GM19035 (cell line): ENCODE measurements at regions not wholly inside any gene's neighbourhood (a gene's known extent, or its start where the extent isn't known, plus 50 kb on each side); places are given as distances from the start of the nearest gene placed in this dataset.

Source experiments
- ATAC-seq: cut with Tn5 transposase; IDR thresholded peaks from one replicate; pipeline ENCODE4 v1.9.1; 2021; ENCODE audit not compliant: unreplicated experiment

- no peak for ATAC-seq
Observed at GRCh38 chr1:5435414-5435813, 556.8 kb downstream of the NPHP4 start.

DNA sequence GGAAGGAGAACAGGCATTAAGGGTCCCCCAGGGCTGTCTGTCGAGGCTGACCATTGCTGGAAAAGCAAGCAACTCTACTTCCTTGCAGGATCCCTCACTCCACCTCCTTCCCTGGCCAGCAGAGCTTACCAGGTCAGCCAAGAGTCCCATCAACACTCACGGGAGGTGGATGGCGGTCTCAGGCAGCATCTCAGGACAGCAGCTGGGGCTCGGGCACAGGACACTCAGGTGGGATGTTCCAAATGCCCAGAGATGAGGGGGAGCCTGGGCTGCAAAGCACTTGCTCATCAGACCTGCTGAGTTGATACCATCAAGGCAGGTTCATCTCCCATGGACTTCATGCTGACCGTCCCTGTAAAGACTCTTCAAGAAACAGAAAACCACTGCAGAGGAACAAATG is 559.8 kb downstream of the NPHP4 start:
- no peak for ATAC-seq

DNA sequence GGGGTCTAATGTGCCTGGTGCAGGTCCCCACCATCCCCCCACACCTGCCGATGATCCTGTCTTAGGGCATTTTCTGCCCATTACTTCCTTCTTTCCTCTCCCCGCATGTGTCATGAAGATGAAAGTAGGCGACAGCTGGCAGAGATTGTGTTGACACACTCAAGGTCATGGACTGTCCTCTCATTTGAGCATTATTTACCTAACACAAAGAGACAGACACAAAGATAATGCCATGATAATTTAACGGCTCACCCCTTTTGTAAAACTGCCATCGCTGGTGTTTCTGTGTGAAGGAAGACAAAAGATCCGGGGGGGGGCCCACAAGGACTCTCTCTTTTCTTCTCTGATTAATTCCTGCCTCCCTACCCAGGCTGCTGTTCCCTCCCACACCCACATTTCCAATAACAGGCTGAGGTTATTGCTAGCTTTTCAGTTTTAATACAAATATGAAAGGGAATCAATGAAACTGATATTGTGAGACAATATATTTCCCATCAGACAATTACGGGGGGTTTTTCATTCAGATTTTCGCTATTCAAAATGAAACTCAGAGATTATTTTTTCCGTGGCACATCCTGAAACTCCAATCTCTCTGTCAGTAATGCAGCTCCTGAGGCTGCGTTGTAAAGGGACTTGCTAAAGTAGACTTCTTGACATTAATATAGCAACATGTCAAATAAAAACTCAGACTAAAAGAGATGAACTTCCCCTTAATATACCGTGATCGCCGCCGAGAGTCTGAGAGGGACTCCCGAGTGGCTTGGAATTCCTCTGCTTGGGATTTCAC is 561.1 kb downstream of the NPHP4 start:
- no peak for ATAC-seq

DNA sequence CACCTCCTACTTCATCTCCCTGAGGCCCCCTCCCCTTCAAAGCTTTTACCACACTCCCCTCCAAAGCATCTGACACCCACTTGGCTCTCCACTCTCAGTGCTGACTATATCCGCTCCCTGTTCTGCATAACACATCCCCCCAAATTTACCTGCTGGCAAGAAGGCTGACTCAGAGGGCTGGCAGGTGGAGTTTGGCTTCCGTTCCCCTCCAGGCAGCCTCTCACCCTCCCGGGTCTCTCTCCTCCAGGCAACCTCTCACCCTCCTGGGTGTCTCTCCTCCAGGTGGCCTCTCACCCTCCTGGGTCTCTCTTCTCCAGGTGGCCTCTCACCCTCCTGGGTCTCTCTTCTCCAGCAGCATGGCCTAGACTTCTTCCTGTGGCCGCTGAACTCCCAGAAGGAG is 562.1 kb downstream of the NPHP4 start:
- no peak for ATAC-seq

GRCh38 chr1:5428351-5428750 is 563.9 kb downstream of the NPHP4 start:
- no peak for ATAC-seq

DNA sequence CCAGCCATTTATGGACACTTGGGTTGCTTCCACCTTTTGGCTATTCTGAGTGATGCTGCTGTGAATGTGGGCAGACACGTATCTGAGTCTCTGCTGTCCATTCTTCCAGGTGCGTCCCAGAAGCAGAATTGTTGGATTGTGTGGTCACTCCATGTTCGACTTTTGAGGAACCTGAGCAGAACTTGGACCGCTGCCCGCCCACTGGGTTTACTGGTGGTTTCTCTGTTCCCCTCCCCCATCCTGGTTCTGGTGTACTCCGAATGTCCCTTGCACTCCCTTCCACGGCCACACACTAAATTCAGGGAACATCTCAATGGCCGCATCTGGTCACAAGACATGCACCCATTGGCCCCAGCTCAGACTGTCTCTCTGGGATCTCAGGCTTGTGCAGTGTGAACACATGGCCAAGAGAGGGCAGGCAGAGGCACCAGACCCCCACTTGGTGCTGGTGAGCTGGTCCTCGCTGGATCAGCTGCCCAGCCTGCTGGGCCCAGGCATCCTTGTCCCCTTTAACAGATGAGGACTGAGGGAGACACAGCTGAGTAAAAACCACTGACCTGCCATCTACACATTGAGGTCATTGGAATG is 565.1 kb downstream of the NPHP4 start:
- ATAC-seq: no peak

DNA sequence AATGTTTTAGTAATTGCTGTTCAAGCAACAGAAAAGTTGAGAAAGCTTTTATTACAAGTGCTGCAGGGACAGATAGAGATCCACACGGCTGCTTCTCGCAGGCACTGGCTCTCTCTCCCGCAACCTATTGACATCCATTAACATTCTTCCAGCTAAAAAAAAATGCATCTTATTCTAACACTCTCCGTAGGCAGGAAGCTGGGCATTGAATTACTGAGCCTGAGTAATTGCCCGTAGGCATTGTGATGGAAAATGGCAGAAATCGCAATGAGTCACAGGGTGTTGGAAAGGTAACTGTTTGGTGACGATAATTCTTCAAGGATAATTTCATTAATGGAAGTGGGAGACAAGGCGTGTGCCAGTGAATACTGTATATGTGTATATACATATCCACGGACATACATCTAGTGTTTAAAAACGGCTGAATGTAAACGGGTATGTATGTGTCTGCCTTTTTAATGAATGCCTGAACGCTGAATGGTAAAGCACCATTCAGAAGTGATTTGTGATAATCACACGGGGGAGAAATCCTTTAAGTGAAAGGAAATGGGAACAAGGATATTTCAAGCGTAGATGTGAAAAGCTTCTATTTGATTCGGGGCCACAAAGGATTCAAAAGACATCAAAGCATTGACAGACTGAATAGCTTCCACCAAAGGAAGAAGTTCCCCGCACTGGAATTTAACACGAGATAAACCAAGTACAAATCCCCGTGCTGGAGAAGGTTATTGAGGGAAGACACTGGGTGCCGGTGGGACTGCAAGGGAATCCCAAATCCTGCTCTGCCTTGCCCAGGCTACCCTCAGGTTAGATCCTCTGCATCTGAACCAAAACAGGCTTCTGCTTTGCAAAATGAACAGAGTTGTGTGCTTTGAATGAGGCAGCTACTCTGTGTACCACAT is 567.2 kb downstream of the NPHP4 start:
- no peak for ATAC-seq

- no peak for ATAC-seq
Observed at GRCh38 chr1:5423109-5423508, 569.1 kb downstream of the NPHP4 start.

- ATAC-seq: no peak
Observed at GRCh38 chr1:5419501-5419900, 572.7 kb downstream of the NPHP4 start.

- no peak for ATAC-seq
Observed at GRCh38 chr1:5416518-5416917, 575.7 kb downstream of the NPHP4 start.

DNA sequence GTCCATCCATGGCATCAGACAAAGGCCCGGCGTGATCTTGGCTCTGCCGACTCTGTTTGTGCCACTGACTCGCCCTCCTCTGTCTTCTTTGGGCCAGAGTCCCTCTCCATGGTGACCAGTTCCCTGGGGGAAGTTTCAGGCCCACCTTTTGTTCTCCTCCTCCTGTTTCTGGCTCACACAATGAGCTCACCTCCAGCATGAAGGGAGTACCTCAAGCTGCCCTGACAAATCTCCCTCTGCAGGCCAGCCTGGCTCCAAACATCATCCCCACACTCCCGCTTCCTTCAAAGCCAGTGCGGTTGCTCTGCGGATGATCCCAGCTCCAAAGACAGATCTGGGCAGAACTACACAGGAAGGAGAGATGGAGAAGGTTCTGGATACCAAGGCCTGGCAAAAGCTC is 576.6 kb downstream of the NPHP4 start:
- no peak for ATAC-seq

DNA sequence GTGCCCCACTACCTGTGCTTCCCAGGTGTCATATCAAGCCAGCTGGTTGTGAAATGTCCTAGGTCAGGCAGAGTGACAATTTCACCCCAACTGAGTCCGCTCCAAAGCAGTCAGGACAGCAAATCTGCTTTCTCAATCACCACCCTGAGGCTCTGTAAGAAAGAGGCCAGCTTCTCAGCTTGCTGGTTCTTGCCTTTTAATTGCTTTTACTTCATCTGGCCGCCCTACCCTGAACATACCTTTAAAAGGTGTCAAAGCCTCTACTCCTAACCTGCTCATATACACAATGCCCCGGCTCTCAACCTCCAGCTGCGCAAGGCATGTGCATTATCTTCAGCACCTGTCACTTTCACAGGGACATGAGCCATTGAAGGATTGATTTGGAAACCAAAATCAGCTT is 581.6 kb downstream of the NPHP4 start:
- ATAC-seq: no peak

- no peak for ATAC-seq
Observed at GRCh38 chr1:5408401-5408800, 583.8 kb downstream of the NPHP4 start.

DNA sequence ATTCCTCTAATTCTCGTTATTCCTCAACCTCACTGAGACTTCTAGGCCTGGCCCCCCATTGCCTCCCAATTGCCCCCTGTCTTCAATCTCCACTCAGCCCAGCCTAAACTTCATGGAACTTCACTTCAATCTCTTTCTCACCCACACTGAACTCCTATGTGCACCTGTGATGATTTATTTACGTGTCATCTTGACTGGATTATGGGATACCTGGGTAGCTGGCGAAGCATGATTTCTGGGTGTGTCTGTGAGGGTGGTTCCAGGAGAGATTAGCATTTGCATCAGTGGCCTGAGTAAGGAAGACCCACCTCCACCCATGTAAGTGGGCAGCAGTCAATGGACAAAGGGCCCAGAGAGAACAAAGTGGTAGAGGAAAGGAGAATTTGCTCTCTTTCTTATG is 587.0 kb downstream of the NPHP4 start:
- ATAC-seq: no peak

- ATAC-seq: no peak
Observed at GRCh38 chr1:5404412-5405203, 587.6 kb downstream of the NPHP4 start.

DNA sequence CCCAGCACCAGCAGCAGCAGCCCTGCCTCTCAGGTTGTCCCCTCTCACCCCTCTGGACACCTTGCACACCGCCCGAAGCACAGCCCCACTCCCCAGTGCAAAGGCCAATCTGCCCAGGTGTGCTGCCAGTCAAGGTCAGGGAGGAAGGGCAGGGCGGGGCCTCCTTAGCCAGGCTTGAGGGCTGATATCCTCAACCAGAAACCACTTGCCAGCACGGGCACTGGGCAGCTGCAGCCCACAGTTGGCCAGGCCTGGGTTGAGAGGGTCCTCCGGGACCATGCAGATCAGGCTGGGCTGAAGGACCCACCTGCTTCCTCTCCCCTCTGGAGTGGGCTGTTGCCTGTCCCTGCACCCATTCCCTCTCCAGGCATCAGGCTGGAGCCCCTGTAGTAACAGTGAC is 588.3 kb downstream of the NPHP4 start:
- no peak for ATAC-seq

- no peak for ATAC-seq
Observed at GRCh38 chr1:5402618-5403017, 589.6 kb downstream of the NPHP4 start.

DNA sequence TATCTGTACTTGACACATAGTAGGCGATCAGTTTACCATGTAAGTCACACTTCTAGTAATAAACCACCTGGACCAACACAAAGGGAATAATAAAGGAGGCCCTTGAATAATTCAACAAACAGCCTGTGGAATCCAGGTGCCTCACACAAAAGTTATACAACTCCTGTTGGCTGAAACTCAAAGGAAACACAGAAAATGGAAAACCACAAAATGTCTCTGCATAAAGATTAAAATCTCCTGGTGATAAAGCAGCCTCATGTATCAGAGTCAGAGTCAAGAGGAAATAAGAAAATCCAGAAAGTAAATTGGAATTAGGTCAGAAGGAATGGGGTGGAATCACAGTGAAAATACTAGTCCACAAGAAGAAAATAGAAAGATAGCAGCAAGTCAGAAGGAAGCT is 592.5 kb downstream of the NPHP4 start:
- ATAC-seq: no peak

DNA sequence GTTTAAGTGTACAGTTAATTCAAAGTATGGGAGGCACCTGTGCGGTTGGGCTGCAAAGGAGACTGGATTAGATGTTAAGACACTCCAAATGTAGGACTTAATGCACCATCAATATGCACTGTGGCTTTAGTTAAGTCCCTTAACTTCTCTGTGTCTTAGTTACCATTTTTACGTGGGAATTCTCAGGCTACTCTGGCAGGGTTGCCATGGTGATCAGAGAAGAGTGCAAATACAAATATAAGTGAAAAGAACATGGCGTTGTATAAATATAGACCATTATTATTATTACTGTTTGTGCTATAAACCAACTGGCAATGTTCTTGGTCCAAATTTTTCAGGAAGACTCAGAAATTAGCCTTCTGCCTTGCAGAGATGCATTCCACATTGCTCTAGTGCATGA is 595.6 kb downstream of the NPHP4 start:
- no peak for ATAC-seq

DNA sequence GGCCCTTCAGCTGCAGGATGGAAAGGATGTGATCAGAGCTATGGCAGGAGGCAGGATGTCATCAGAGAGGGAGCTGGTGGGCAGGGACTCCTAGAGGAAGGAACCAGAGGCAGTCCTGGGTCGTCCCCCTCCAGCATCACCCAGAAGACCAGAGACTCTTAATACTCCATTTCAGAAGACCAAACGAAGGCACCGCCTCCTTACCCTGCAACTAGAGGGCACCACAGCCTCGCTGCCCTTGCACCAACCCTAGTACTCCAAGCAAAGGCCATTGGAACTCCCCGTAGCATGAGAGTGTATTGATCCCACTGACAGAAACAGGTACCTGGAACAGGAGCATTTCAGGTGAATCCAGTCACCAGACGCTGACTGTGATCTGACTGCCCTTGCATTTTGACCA is 598.1 kb downstream of the NPHP4 start:
- no peak for ATAC-seq

- ATAC-seq: no peak
Observed at GRCh38 chr1:5393603-5394002, 598.6 kb downstream of the NPHP4 start.
